Endothelial cell of umbilical vein (primary cell): ENCODE measurements at regions not wholly inside any gene's neighbourhood (a gene's known extent, or its start where the extent isn't known, plus 50 kb on each side); places are given as distances from the start of the nearest gene placed in this dataset.

Experiments
- BruUV-seq: library from RNA; stranded (reverse); fragments of 400-500 nt; replicated peaks from 2 replicates; lab custom pipeline; 2021; lab: Mats Ljungman, UMichigan
- CTCF ChIA-PET: fragments of 300-600, 350-600 bp; sonication (Branson Sonifier 250); formaldehyde crosslinking; loops from one replicate; lab custom pipeline; 2021; ENCODE audit warnings: antibody characterized with exemption, inconsistent platforms; lab: Charles Lee
- POLR2A ChIA-PET: fragments of 300-600, 350-600 bp; sonication (Branson Sonifier 250); formaldehyde crosslinking; loops from one replicate; lab custom pipeline; 2021; ENCODE audit warnings: antibody characterized with exemption, inconsistent platforms; lab: Charles Lee
- DNase-seq: peaks from one replicate; pipeline ENCODE4 v3.0.0-alpha.2; 2011; ENCODE audit warnings: low read depth, low spot score
- FAIRE-seq: peaks from 2 replicates; lab custom pipeline; 2011; peaks lifted over from hg19 to GRCh38; lab: Jason Lieb, UNC
- H2AFZ ChIP-seq: 2 replicates; pipeline ENCODE4 v1.6.0; 2012; ENCODE audit warnings: low read depth, low read length, control low read depth, inconsistent platforms
- H3K27ac ChIP-seq: 2 replicates; pipeline ENCODE4 v1.5.1; 2011; ENCODE audit warnings: low read depth, mild to moderate bottlenecking, control low read depth, low read length, moderate library complexity; ENCODE audit not compliant: insufficient read depth
- H3K27me3 ChIP-seq, 2 experiments: 2 replicates each; pipeline versions ENCODE4 v1.6.0 to v1.6.1; 2011; ENCODE audit warnings: low read length in 2 of 2, mixed read lengths in 1 of 2; ENCODE audit not compliant: control insufficient read depth in 2 of 2, insufficient read depth in 2 of 2
- H3K36me3 ChIP-seq, 2 experiments: 2 replicates in 1 of 2; 3 replicates in 1 of 2; pipeline ENCODE4 v1.5.1; 2011; ENCODE audit warnings: low read length in 2 of 2, mild to moderate bottlenecking in 1 of 2, moderate library complexity in 1 of 2; ENCODE audit not compliant: control insufficient read depth in 2 of 2, insufficient read depth in 2 of 2; ENCODE audit errors: extremely low read depth in 1 of 2
- H3K4me1 ChIP-seq: 3 replicates; pipeline ENCODE4 v1.5.1; 2011; ENCODE audit warnings: mild to moderate bottlenecking, low read length; ENCODE audit not compliant: control insufficient read depth, insufficient read depth; ENCODE audit errors: extremely low read depth
- H3K4me2 ChIP-seq: 2 replicates; pipeline ENCODE4 v1.6.1; 2011; ENCODE audit warnings: low read length, control low read depth, mixed read lengths; ENCODE audit not compliant: insufficient read depth
- H3K4me3 ChIP-seq, 3 experiments: fragments of 200-600 bp in 1 of 3; sonication (generic), shearing (Covaris generic) in 1 of 3; replicated peaks in 1 of 3; 2 replicates each; pipeline ENCODE4 v1.5.1; 2011 to 2016; ENCODE audit warnings: control low read depth in 3 of 3, low read length in 3 of 3, mild to moderate bottlenecking in 2 of 3, inconsistent platforms in 1 of 3, low read depth in 1 of 3, moderate library complexity in 1 of 3; ENCODE audit not compliant: insufficient read depth in 1 of 3
- H3K79me2 ChIP-seq: 2 replicates; pipeline ENCODE4 v1.6.0; 2012; ENCODE audit warnings: low read length, inconsistent platforms; ENCODE audit not compliant: control insufficient read depth, insufficient read depth
- H3K9ac ChIP-seq: replicated peaks from 2 replicates; pipeline ENCODE3; 2011; ENCODE audit warnings: low read length, control low read depth; ENCODE audit not compliant: insufficient read depth; ENCODE audit errors: extremely low read depth
- H3K9me1 ChIP-seq: replicated peaks from 3 replicates; pipeline ENCODE4 v1.6.0; 2011; ENCODE audit warnings: mild to moderate bottlenecking, low read length; ENCODE audit not compliant: control insufficient read depth, insufficient read depth; ENCODE audit errors: extremely low read depth
- H3K9me3 ChIP-seq: replicated peaks from 2 replicates; pipeline ENCODE4 v1.5.1; 2012; ENCODE audit warnings: low read length, inconsistent platforms; ENCODE audit not compliant: control insufficient read depth, insufficient read depth
- H4K20me1 ChIP-seq: replicated peaks from 2 replicates; pipeline ENCODE3; 2011; ENCODE audit warnings: mild to moderate bottlenecking, low read length; ENCODE audit not compliant: control insufficient read depth, insufficient read depth; ENCODE audit errors: extremely low read depth
- CTCF ChIP-seq, 2 donors: IDR thresholded peaks; 1 replicate in 1 of 2; 2 replicates in 1 of 2; pipeline ENCODE4 v1.5.1; 2011; ENCODE audit warnings: low read length in 2 of 2, mild to moderate bottlenecking in 2 of 2, moderate library complexity in 2 of 2, control low read depth in 1 of 2, inconsistent platforms in 1 of 2, low read depth in 1 of 2; ENCODE audit not compliant: insufficient read depth in 1 of 2; ENCODE audit errors: extremely low read depth in 1 of 2
- JUN ChIP-seq: IDR thresholded peaks from 2 replicates; pipeline ENCODE4 v1.6.1; 2011; ENCODE audit warnings: borderline replicate concordance, low read depth; ENCODE audit not compliant: insufficient read length, insufficient read depth
- MYC ChIP-seq: IDR thresholded peaks from one replicate; pipeline ENCODE4 v1.6.1; 2011; ENCODE audit warnings: mild to moderate bottlenecking, low read depth, low read length
- POLR2A ChIP-seq: IDR thresholded peaks from 2 replicates; pipeline ENCODE4 v1.6.1; 2012; ENCODE audit warnings: low read depth, mild to moderate bottlenecking, control low read depth, low read length
- POLR2AphosphoS5 ChIP-seq: IDR thresholded peaks from 2 replicates; pipeline ENCODE4 v1.6.1; 2012; ENCODE audit warnings: low read depth, mild to moderate bottlenecking, control low read depth, low read length, moderate library complexity; ENCODE audit not compliant: insufficient read depth
- dilution Hi-C: fragments of 300-500 bp; cut with MboI; formaldehyde crosslinking; loops from one replicate; pipeline ENCODE4 v1.15.0; 2019; ENCODE audit warnings: low sequenced_read_pairs; ENCODE audit not compliant: extremely low pct_ligation_motif_present
- intact Hi-C: fragments of 100-400 bp; cut with micrococcal nuclease; formaldehyde crosslinking; loops from one replicate; pipeline ENCODE4 v1.10.0; 2022

GRCh38 chr3:165545059-165545458 is 292.2 kb downstream of the BCHE start:
- Histone ChIP-seq H3K27ac (no peak overlapping the region), H3K79me2 (no peaks in the 10 kb centered on the region), H3K27me3 (no peaks in the 10 kb centered on the region), H2AFZ (no peak overlapping the region), H3K9ac (no peak overlapping the region), H3K9me3 (no peaks in the 10 kb centered on the region), H3K9me1 (no peaks in the 10 kb centered on the region), H3K4me2 (no peak overlapping the region), H3K4me1 (no peaks in the 10 kb centered on the region), H4K20me1 (no peaks in the 10 kb centered on the region), H3K4me3 (no peak overlapping the region), H3K36me3 (no peaks in the 10 kb centered on the region)
- no TSS peak for BruUV-seq
- dilution Hi-C loops (no loop called here), intact Hi-C loops (no loop called here)
- CTCF ChIA-PET, result no interaction called here
- no peak for TF ChIP-seq MYC
- no peak for TF ChIP-seq POLR2AphosphoS5
- TF ChIP-seq CTCF (IDR thresholded peaks at IDR 0.05; ENCODE audit: extremely low read depth in 1 of 2, insufficient read depth in 1 of 2, low read depth in 1 of 2, low read length in 2 of 2), result no peak
- TF ChIP-seq POLR2A, result no peak
- DNase-seq, result no peak
- no peak for FAIRE-seq
- POLR2A ChIA-PET, result no interaction called here

- Histone ChIP-seq H4K20me1 (no peaks in the 10 kb centered on the region), H3K36me3 (no peaks in the 10 kb centered on the region), H3K9me1 (no peaks in the 10 kb centered on the region), H3K79me2 (no peaks in the 10 kb centered on the region), H3K4me2 (no peak overlapping the region), H3K4me1 (no peaks in the 10 kb centered on the region), H3K27me3 (no peaks in the 10 kb centered on the region), H3K9ac (no peak overlapping the region), H3K4me3 (no peak overlapping the region), H2AFZ (no peak overlapping the region), H3K9me3 (no peaks in the 10 kb centered on the region), H3K27ac (no peak overlapping the region)
- ChIA-PET POLR2A (no interaction called here), CTCF (no interaction called here)
- dilution Hi-C loops (no loop called here), intact Hi-C loops (no loop called here)
- no TSS peak for BruUV-seq
- FAIRE-seq (no peak), DNase-seq (no peak)
- no peak for TF ChIP-seq POLR2A
- no peak for TF ChIP-seq JUN
- no peak for TF ChIP-seq CTCF (IDR thresholded peaks at IDR 0.05; ENCODE audit: extremely low read depth in 1 of 2, insufficient read depth in 1 of 2, low read depth in 1 of 2, low read length in 2 of 2)
Observed at GRCh38 chr3:165544432-165544831, 292.8 kb downstream of the BCHE start.
